ENCODE measurements at regions not wholly inside any gene's neighbourhood (a gene's known extent, or its start where the extent isn't known, plus 50 kb on each side); places are given as distances from the start of the nearest gene placed in this dataset.

DNA sequence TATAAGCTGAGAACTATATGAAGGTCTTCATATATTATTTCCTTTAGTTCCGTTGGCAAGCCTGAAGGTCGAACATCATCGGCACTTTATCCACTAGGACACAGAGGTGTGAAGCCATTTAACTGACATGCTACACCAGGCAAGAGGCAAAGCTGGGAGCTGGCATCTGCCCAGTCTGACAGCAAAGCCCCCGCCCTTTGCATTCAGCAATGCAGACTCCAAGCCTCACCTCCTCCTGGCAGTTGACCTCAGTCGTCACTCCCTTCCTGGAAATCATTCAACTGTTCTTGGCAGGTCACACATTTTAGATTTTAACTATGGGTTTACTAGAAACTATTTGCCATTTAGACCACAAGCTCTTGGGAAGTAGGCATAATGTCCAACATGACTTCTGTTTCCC is 135.8 kb upstream of the FRG1 start:
- no peaks in the 10 kb centered on the region for H3K79me2 ChIP-seq (ENCODE audit: low read length)
- no peak overlapping the region for H3K27ac ChIP-seq (ENCODE audit: low read length)
- H3F3A ChIP-seq (ENCODE audit: low read length, unreplicated experiment) = no peaks in the 10 kb centered on the region
- no peaks in the 10 kb centered on the region for H4K20me1 ChIP-seq (ENCODE audit: low read length)
- no peaks in the 10 kb centered on the region for H3K36me3 ChIP-seq (ENCODE audit: low read depth, low read length)
- intact Hi-C loops (cut with micrococcal nuclease) = no loop called here
- DNase-seq = no peak
- no peak overlapping the region for H2AFZ ChIP-seq (ENCODE audit: low read length)
- H3K27me3 ChIP-seq (ENCODE audit: low read length) = peaks cover 9% of the 10 kb centered on the region; the same call in 1 of the 2 replicates
- H3K4me2 ChIP-seq (ENCODE audit: low read length) = no peak overlapping the region
- no peak for TF ChIP-seq EZH2phosphoT487 (IDR thresholded peaks at IDR 0.05; ENCODE audit: borderline replicate concordance, low read length)
- TF ChIP-seq, protein P1, sequence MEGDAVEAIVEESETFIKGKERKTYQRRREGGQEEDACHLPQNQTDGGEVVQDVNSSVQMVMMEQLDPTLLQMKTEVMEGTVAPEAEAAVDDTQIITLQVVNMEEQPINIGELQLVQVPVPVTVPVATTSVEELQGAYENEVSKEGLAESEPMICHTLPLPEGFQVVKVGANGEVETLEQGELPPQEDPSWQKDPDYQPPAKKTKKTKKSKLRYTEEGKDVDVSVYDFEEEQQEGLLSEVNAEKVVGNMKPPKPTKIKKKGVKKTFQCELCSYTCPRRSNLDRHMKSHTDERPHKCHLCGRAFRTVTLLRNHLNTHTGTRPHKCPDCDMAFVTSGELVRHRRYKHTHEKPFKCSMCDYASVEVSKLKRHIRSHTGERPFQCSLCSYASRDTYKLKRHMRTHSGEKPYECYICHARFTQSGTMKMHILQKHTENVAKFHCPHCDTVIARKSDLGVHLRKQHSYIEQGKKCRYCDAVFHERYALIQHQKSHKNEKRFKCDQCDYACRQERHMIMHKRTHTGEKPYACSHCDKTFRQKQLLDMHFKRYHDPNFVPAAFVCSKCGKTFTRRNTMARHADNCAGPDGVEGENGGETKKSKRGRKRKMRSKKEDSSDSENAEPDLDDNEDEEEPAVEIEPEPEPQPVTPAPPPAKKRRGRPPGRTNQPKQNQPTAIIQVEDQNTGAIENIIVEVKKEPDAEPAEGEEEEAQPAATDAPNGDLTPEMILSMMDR (conservative IDR thresholded peaks at IDR 0.05; ENCODE audit: low read depth, low read length) = no peak
- no peak for TF ChIP-seq EZH2 (IDR thresholded peaks at IDR 0.05; ENCODE audit: low read length, unreplicated experiment)
- H3K9ac ChIP-seq (ENCODE audit: low read length) = no peak overlapping the region
- BruUV-seq (replicated peaks) = no TSS peak
- H3K9me2 ChIP-seq (replicated peaks; ENCODE audit: low read length) = no peaks in the 10 kb centered on the region
- ATAC-seq = no peak
- CTCF ChIA-PET = no interaction called here
- POLR2A ChIA-PET (ENCODE audit: unreplicated experiment) = no interaction called here
- H3K4me3 ChIP-seq (ENCODE audit: low read length) = no peak overlapping the region
- H3K4me1 ChIP-seq (ENCODE audit: insufficient read depth, low read length) = no peaks in the 10 kb centered on the region
- no peaks in the 10 kb centered on the region for H3K9me3 ChIP-seq (ENCODE audit: low read length)

DNA sequence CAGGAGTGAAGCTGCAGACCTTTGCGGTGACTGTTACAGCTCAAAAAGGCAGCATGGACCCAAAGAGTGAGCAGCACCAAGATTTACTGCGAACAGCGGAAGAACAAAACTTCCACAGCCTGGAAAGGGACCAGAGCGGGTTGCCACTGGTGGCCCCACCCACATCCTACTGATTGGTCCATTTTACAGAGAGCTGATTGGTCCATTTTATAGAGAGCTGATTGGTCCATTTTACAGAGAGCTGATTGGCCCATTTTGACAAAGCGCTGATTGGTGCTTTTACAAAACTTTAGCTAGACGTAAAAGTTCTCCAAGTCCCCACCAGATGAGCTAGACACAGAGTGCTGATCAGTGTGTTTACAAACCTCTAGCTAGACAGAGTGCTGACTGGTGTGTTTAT is 134.2 kb upstream of the FRG1 start:
- Histone ChIP-seq H3K79me2 (ENCODE audit: low read length) (no peaks in the 10 kb centered on the region), H3K9me3 (ENCODE audit: low read length) (no peaks in the 10 kb centered on the region), H3K4me1 (ENCODE audit: insufficient read depth, low read length) (no peaks in the 10 kb centered on the region), H3K27ac (ENCODE audit: low read length) (no peak overlapping the region), H3K9ac (ENCODE audit: low read length) (no peak overlapping the region), H2AFZ (ENCODE audit: low read length) (no peak overlapping the region), H4K20me1 (ENCODE audit: low read length) (no peaks in the 10 kb centered on the region), H3K36me3 (ENCODE audit: low read depth, low read length) (no peaks in the 10 kb centered on the region), H3K9me2 (replicated peaks; ENCODE audit: low read length) (no peaks in the 10 kb centered on the region), H3K4me3 (ENCODE audit: low read length) (no peak overlapping the region), H3F3A (ENCODE audit: low read length, unreplicated experiment) (no peaks in the 10 kb centered on the region), H3K27me3 (ENCODE audit: low read length) (peaks cover 9% of the 10 kb centered on the region; the same call in 1 of the 2 replicates), H3K4me2 (ENCODE audit: low read length) (no peak overlapping the region)
- TF ChIP-seq EZH2phosphoT487 (IDR thresholded peaks at IDR 0.05; ENCODE audit: borderline replicate concordance, low read length) (no peak), EZH2 (IDR thresholded peaks at IDR 0.05; ENCODE audit: low read length, unreplicated experiment) (no peak)
- TF ChIP-seq, protein P1 (conservative IDR thresholded peaks at IDR 0.05; ENCODE audit: low read depth, low read length) = no peak
- POLR2A ChIA-PET (ENCODE audit: unreplicated experiment) = no interaction called here
- intact Hi-C loops (cut with micrococcal nuclease) = no loop called here
- DNase-seq (no peak), ATAC-seq (no peak)
- no TSS peak for BruUV-seq (replicated peaks)
- CTCF ChIA-PET = no interaction called here

DNA sequence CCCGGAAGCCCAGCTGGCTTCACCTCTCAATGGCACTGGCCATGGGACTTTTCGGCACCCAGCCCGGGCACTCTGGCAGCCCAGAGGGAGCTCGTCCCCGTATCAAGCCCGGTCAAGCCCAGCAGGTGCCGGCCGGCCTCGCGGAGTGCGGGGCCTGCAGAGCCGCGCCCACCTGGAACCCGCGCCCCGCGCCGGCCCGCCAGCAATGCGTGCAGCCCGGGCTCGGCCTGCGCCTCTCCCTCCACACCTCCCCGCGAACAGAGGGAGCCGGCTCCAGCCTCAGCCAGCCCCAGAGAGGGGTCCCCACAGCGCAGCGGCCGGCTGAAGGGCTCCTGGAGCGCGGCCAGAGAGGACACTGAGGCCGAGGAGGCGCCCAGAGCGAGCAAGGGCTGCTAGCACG is 133.6 kb upstream of the FRG1 start:
- no peaks in the 10 kb centered on the region for H4K20me1 ChIP-seq (ENCODE audit: low read length)
- H3K4me3 ChIP-seq (ENCODE audit: low read length) = no peak overlapping the region
- no peaks in the 10 kb centered on the region for H3K9me3 ChIP-seq (ENCODE audit: low read length)
- CTCF ChIA-PET = no interaction called here
- peaks cover 9% of the 10 kb centered on the region; the same call in 1 of the 2 replicates for H3K27me3 ChIP-seq (ENCODE audit: low read length)
- no peak for TF ChIP-seq EZH2phosphoT487 (IDR thresholded peaks at IDR 0.05; ENCODE audit: borderline replicate concordance, low read length)
- TF ChIP-seq, protein P1 (conservative IDR thresholded peaks at IDR 0.05; ENCODE audit: low read depth, low read length) = no peak
- no peak for TF ChIP-seq EZH2 (IDR thresholded peaks at IDR 0.05; ENCODE audit: low read length, unreplicated experiment)
- no peaks in the 10 kb centered on the region for H3K36me3 ChIP-seq (ENCODE audit: low read depth, low read length)
- H3K4me2 ChIP-seq (ENCODE audit: low read length) = no peak overlapping the region
- H3K9ac ChIP-seq (ENCODE audit: low read length) = no peak overlapping the region
- ATAC-seq (no peak), DNase-seq (no peak)
- intact Hi-C loops (cut with micrococcal nuclease) = no loop called here
- no TSS peak for BruUV-seq (replicated peaks)
- H2AFZ ChIP-seq (ENCODE audit: low read length) = no peak overlapping the region
- H3F3A ChIP-seq (ENCODE audit: low read length, unreplicated experiment) = no peaks in the 10 kb centered on the region
- no peaks in the 10 kb centered on the region for H3K4me1 ChIP-seq (ENCODE audit: insufficient read depth, low read length)
- no peaks in the 10 kb centered on the region for H3K79me2 ChIP-seq (ENCODE audit: low read length)
- H3K27ac ChIP-seq (ENCODE audit: low read length) = no peak overlapping the region
- H3K9me2 ChIP-seq (replicated peaks; ENCODE audit: low read length) = no peaks in the 10 kb centered on the region
- POLR2A ChIA-PET (ENCODE audit: unreplicated experiment) = no interaction called here

All from PC-3 (cell line).